K562 (cell line): ENCODE measurements at regions not wholly inside any gene's neighbourhood (a gene's known extent, or its start where the extent isn't known, plus 50 kb on each side); places are given as distances from the start of the nearest gene placed in this dataset.

Source experiments
- ATAC-seq: fragments of 200-7000 bp; cut with Tn5 transposase; 3 replicates; pipeline ENCODE4 v1.9.1; 2020; ENCODE audit warnings: moderate library complexity
- BruUV-seq: library from RNA; stranded (reverse); fragments of 400-500 nt; replicated peaks from 2 replicates; lab custom pipeline; 2021; lab: Mats Ljungman, UMichigan
- CTCF ChIA-PET: fragments of 300-600 bp; formaldehyde crosslinking; extraction: SDS; loops from one replicate; lab custom pipeline; 2021; ENCODE audit warnings: low intra/inter-chr PET ratio; lab: Yijun Ruan, JAX
- POLR2A ChIA-PET: fragments of 300-600, 350-650 bp; sonication (Branson Sonifier 250); formaldehyde crosslinking; extraction: SDS; loops from one replicate; lab custom pipeline; 2021; ENCODE audit warnings: antibody characterized with exemption, inconsistent platforms; lab: Yijun Ruan, JAX
- DNase-seq, 4 experiments: peaks; one replicate each; pipeline versions ENCODE4 v3.0.0 to v3.0.0-alpha.2; 2011 to 2018; ENCODE audit warnings: low spot score in 3 of 4, mixed read lengths in 3 of 4; ENCODE audit errors: extremely low read depth in 1 of 4
- FAIRE-seq: peaks from 2 replicates; lab custom pipeline; 2011; peaks lifted over from hg19 to GRCh38; lab: Jason Lieb, UNC
- H2AFZ ChIP-seq: 2 replicates; pipeline ENCODE4 v1.6.0; 2011; ENCODE audit warnings: low read depth, low read length, control low read depth, inconsistent platforms
- H3K27ac ChIP-seq: fragments of 200-600 bp; 3 replicates; pipeline ENCODE4 v1.8.0; 2011; ENCODE audit warnings: low read depth, mild to moderate bottlenecking, control low read depth, inconsistent platforms, low read length, moderate library complexity, mixed read lengths; ENCODE audit errors: extremely low read depth
- H3K27me3 ChIP-seq, 2 experiments: fragments of 300-600 bp in 1 of 2; 2 replicates in 1 of 2; 3 replicates in 1 of 2; pipeline versions ENCODE4 v1.6.0 to v1.8.0; 2011; ENCODE audit warnings: inconsistent platforms in 2 of 2, low read length in 2 of 2, mild to moderate bottlenecking in 1 of 2, mixed read lengths in 1 of 2, moderate library complexity in 1 of 2; ENCODE audit not compliant: control insufficient read depth in 2 of 2, insufficient read depth in 2 of 2
- H3K36me3 ChIP-seq: fragments of 300-600 bp; 3 replicates; pipeline ENCODE4 v1.8.0; 2011; ENCODE audit warnings: mild to moderate bottlenecking, low read length, inconsistent platforms; ENCODE audit not compliant: control insufficient read depth, insufficient read depth
- H3K4me1 ChIP-seq, 2 experiments: fragments of 200-600 bp in 1 of 2; replicated peaks in 1 of 2; 2 replicates in 1 of 2; 3 replicates in 1 of 2; pipeline versions ENCODE4 v1.5.1 to v1.8.0; 2011; ENCODE audit warnings: inconsistent platforms in 2 of 2, low read length in 2 of 2, mild to moderate bottlenecking in 1 of 2, mixed read lengths in 1 of 2, moderate library complexity in 1 of 2; ENCODE audit not compliant: control insufficient read depth in 2 of 2, insufficient read depth in 2 of 2
- H3K4me2 ChIP-seq: 2 replicates; pipeline ENCODE4 v1.6.1; 2011; ENCODE audit warnings: low read length, control low read depth, inconsistent platforms, mixed read lengths; ENCODE audit not compliant: insufficient read depth
- H3K4me3 ChIP-seq: fragments of 200-600 bp; sonication (generic), shearing (Covaris generic); 2 replicates; pipeline ENCODE4 v1.5.1; 2016; ENCODE audit warnings: control low read depth, inconsistent platforms
- H3K79me2 ChIP-seq: fragments of 200-600 bp; 3 replicates; pipeline ENCODE4 v1.8.0; 2011; ENCODE audit warnings: low read length, inconsistent platforms; ENCODE audit not compliant: control insufficient read depth, insufficient read depth
- H3K9ac ChIP-seq, 2 experiments: 2 replicates each; pipeline versions ENCODE4 v1.6.0 to v1.6.1; 2011; ENCODE audit warnings: low read depth in 2 of 2, low read length in 2 of 2, control low read depth in 1 of 2, inconsistent platforms in 1 of 2, mild to moderate bottlenecking in 1 of 2, mixed read lengths in 1 of 2; ENCODE audit not compliant: insufficient read depth in 1 of 2
- H3K9me1 ChIP-seq: one replicate; pipeline ENCODE4 v1.6.0; 2011; ENCODE audit warnings: inconsistent platforms, mild to moderate bottlenecking, low read length, moderate library complexity; ENCODE audit not compliant: control insufficient read depth, insufficient read depth
- H3K9me3 ChIP-seq: replicated peaks from 2 replicates; pipeline ENCODE4 v1.5.1; 2011; ENCODE audit warnings: low read depth, low read length, inconsistent platforms; ENCODE audit not compliant: control insufficient read depth, insufficient read depth
- H4K20me1 ChIP-seq: replicated peaks from 2 replicates; pipeline ENCODE4 v1.6.1; 2011; ENCODE audit warnings: low read length, inconsistent platforms, mixed read lengths; ENCODE audit not compliant: control insufficient read depth, insufficient read depth
- AFF4 ChIP-seq: sonication (generic); formaldehyde crosslinking; IDR thresholded peaks from 2 replicates; pipeline ENCODE4 v1.8.0; 2023; ENCODE audit warnings: mild to moderate bottlenecking, missing genetic modification reagents
- ATF1 ChIP-seq, 2 experiments: fragments of 450-650 bp in 1 of 2; IDR thresholded peaks; 2 replicates each; pipeline ENCODE4 v1.6.1; 2016; ENCODE audit warnings: missing compliant biosample characterization in 1 of 2, missing genetic modification characterization in 1 of 2
- CSDE1 ChIP-seq, 2 experiments: fragments of 450-650 bp; IDR thresholded peaks; 2 replicates each; pipeline ENCODE4 v1.6.1; 2016; ENCODE audit warnings: mild to moderate bottlenecking in 1 of 2
- MXI1 ChIP-seq: IDR thresholded peaks from 2 replicates; pipeline ENCODE4 v1.6.1; 2011; ENCODE audit warnings: low read depth, mild to moderate bottlenecking, improper control_type of control experiment, low read length
- NFIC ChIP-seq: fragments of 450-650 bp; IDR thresholded peaks from 2 replicates; pipeline ENCODE4 v1.6.1; 2017; ENCODE audit warnings: mild to moderate bottlenecking, inconsistent platforms
- PCBP1 ChIP-seq: fragments of 200-400 bp; formaldehyde crosslinking; IDR thresholded peaks from 2 replicates; pipeline ENCODE4 v1.6.1; 2018; ENCODE audit warnings: mild to moderate bottlenecking, low read depth, low read length; ENCODE audit not compliant: poor library complexity, severe bottlenecking
- POU5F1 ChIP-seq: fragments of 150-350 bp; IDR thresholded peaks from 2 replicates; pipeline ENCODE4 v1.6.1; 2014; ENCODE audit warnings: borderline replicate concordance, low read length, low read depth, mild to moderate bottlenecking; ENCODE audit not compliant: partially characterized antibody
- ZNF584 ChIP-seq: fragments of 200-800 bp; sonication (Bioruptor generic); IDR thresholded peaks from 2 replicates; pipeline ENCODE4 v1.6.1; 2016; ENCODE audit warnings: low read depth, mild to moderate bottlenecking, missing genetic modification characterization, missing compliant biosample characterization
- WGBS: fragments of 100-300 bp; shearing (Covaris generic); methylation state at CpG from one replicate; pipeline ENCODE4 v1.1.6; 2016; ENCODE audit warnings: low coverage, mixed read lengths; ENCODE audit not compliant: insufficient coverage; ENCODE audit errors: missing lambda C conversion rate; 5-methylcytosine and 5-hydroxymethylcytosine counted together
- in situ Hi-C: fragments of 300-500 bp; cut with MboI; formaldehyde crosslinking; loops from 4 replicates; pipeline ENCODE4 v1.15.0; 2018; ENCODE audit warnings: inconsistent platforms, mixed read lengths
- intact Hi-C: fragments of 100-400 bp; cut with micrococcal nuclease; formaldehyde crosslinking; loops from 2 replicates; pipeline ENCODE4 v1.14.2; 2022
- TF ChIP-seq, protein P1 (sequence below), 2 experiments: IDR thresholded peaks; 2 replicates each; pipeline ENCODE4 v1.6.1; 2011; ENCODE audit warnings: borderline replicate concordance in 1 of 2, control low read depth in 1 of 2, low read depth in 1 of 2, low read length in 1 of 2, mild to moderate bottlenecking in 1 of 2, mixed read lengths in 1 of 2, moderate library complexity in 1 of 2; ENCODE audit not compliant: insufficient read depth in 1 of 2, insufficient read length in 1 of 2, poor library complexity in 1 of 2, severe bottlenecking in 1 of 2; ENCODE audit errors: extremely low read depth in 1 of 2

DNA sequence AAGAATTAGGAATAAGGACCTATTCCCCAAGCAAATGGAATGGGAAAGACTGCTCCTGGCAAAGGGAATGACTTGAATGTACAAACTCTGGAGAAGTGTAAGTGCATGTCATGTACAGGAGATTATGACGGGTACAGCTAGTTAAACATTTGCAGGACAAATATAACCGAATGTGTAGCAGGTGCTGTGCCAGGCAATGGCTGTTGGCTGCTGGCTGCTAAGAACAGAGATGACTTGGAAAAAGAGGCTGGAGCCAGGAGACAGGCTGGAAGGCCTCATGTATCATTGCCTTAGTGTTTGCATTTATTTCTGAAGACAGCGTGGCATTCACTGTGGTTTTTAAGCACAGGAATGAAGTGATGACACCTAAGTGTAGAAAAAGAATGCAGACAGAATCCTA, 136.8 kb downstream of the TTC8 start:
- no peaks in the 10 kb centered on the region for H3K9me3 ChIP-seq
- POLR2A ChIA-PET: no interaction called here
- no peaks in the 10 kb centered on the region for H3K9me1 ChIP-seq
- FAIRE-seq (no peak), DNase-seq (no peak), ATAC-seq (no peak)
- CTCF ChIA-PET: no interaction called here
- TF ChIP-seq POU5F1: no peak
- TF ChIP-seq, protein P1, sequence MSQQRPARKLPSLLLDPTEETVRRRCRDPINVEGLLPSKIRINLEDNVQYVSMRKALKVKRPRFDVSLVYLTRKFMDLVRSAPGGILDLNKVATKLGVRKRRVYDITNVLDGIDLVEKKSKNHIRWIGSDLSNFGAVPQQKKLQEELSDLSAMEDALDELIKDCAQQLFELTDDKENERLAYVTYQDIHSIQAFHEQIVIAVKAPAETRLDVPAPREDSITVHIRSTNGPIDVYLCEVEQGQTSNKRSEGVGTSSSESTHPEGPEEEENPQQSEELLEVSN (IDR thresholded peaks at IDR 0.05; ENCODE audit: borderline replicate concordance in 1 of 2, extremely low read depth in 1 of 2, insufficient read depth in 1 of 2, insufficient read length in 1 of 2, low read depth in 1 of 2, low read length in 1 of 2, poor library complexity in 1 of 2, severe bottlenecking in 1 of 2): no peak
- TF ChIP-seq PCBP1: no peak
- TF ChIP-seq AFF4: no peak
- no peak for TF ChIP-seq ZNF584
- no peak for TF ChIP-seq MXI1
- TF ChIP-seq CSDE1 (IDR thresholded peaks at IDR 0.05): no peak
- no peak for TF ChIP-seq NFIC
- no peak for TF ChIP-seq ATF1 (CRISPR knock-in tag; IDR thresholded peaks at IDR 0.05)
- no peak for TF ChIP-seq ATF1 (tag; IDR thresholded peaks at IDR 0.05)
- WGBS: 0% methylated on average over 3 of the region's 3 CpGs
- H3K27ac ChIP-seq: no peak overlapping the region
- H3K4me1 ChIP-seq: no peaks in the 10 kb centered on the region
- H4K20me1 ChIP-seq: no peaks in the 10 kb centered on the region
- H3K27me3 ChIP-seq: no peaks in the 10 kb centered on the region
- no peaks in the 10 kb centered on the region for H3K79me2 ChIP-seq
- H3K4me3 ChIP-seq: no peak overlapping the region
- H2AFZ ChIP-seq: no peak overlapping the region
- no peaks in the 10 kb centered on the region for H3K36me3 ChIP-seq
- intact Hi-C loops (no loop called here), in situ Hi-C loops (no loop called here)
- BruUV-seq: no TSS peak
- H3K4me2 ChIP-seq: no peak overlapping the region
- H3K9ac ChIP-seq: no peak overlapping the region
